Panc1 (cell line): ENCODE measurements at regions not wholly inside any gene's neighbourhood (a gene's known extent, or its start where the extent isn't known, plus 50 kb on each side); places are given as distances from the start of the nearest gene placed in this dataset.

Experiments used
- ATAC-seq: fragments of 200-7000 bp; cut with Tn5 transposase; 2 replicates; pipeline ENCODE4 v1.9.1; 2020; ENCODE audit warnings: mild to moderate bottlenecking, moderate library complexity
- BruUV-seq: library from RNA; stranded (reverse); fragments of 400-500 nt; replicated peaks from 2 replicates; lab custom pipeline; 2021; lab: Mats Ljungman, UMichigan
- CTCF ChIA-PET: fragments of 300-600 bp; sonication (Branson Sonifier 250); formaldehyde crosslinking; loops from one replicate; lab custom pipeline; 2022; ENCODE audit warnings: antibody characterized with exemption; lab: Charles Lee
- POLR2A ChIA-PET: fragments of 300-600 bp; sonication (Branson Sonifier 250); formaldehyde crosslinking; loops from one replicate; lab custom pipeline; 2022; ENCODE audit warnings: antibody characterized with exemption; lab: Charles Lee
- DNase-seq: peaks from one replicate; pipeline ENCODE4 v3.0.0-alpha.2; 2010; ENCODE audit warnings: low read depth, low spot score
- H3K27ac ChIP-seq: 2 replicates; pipeline ENCODE4 v1.5.1; 2011; ENCODE audit warnings: mild to moderate bottlenecking, low read length, inconsistent platforms
- H3K27me3 ChIP-seq: fragments of 200-500 bp; sonication (Bioruptor generic); 2 replicates; pipeline ENCODE4 v1.6.0; 2014; ENCODE audit warnings: low read length, inconsistent platforms; ENCODE audit not compliant: control insufficient read depth, insufficient read depth
- H3K36me3 ChIP-seq: fragments of 200-500 bp; sonication (Bioruptor generic); 2 replicates; pipeline ENCODE4 v1.5.1; 2014; ENCODE audit warnings: inconsistent platforms, mild to moderate bottlenecking, low read length, moderate library complexity; ENCODE audit not compliant: control insufficient read depth, insufficient read depth
- H3K4me1 ChIP-seq: 2 replicates; pipeline ENCODE4 v1.5.1; 2011; ENCODE audit warnings: inconsistent platforms, mild to moderate bottlenecking, low read length, moderate library complexity; ENCODE audit not compliant: control insufficient read depth, insufficient read depth
- H3K4me3 ChIP-seq, 2 experiments: 2 replicates each; pipeline ENCODE4 v1.5.1; 2011 to 2012; ENCODE audit warnings: low read depth in 2 of 2, low read length in 2 of 2, mild to moderate bottlenecking in 2 of 2, inconsistent platforms in 1 of 2, moderate library complexity in 1 of 2
- H3K9me3 ChIP-seq: fragments of 200-500 bp; sonication (Bioruptor generic); 2 replicates; pipeline ENCODE4 v1.5.1; 2014; ENCODE audit warnings: low read depth, mild to moderate bottlenecking, inconsistent platforms, low read length, moderate library complexity; ENCODE audit not compliant: control insufficient read depth, insufficient read depth
- CTCF ChIP-seq: fragments of 450-650 bp; IDR thresholded peaks from 2 replicates; pipeline ENCODE4 v1.5.1; 2017; ENCODE audit warnings: mild to moderate bottlenecking
- POLR2AphosphoS5 ChIP-seq: IDR thresholded peaks from 2 replicates; pipeline ENCODE4 v1.6.1; 2012; ENCODE audit warnings: mild to moderate bottlenecking, low read depth, low read length, moderate library complexity
- REST ChIP-seq, 2 experiments: IDR thresholded peaks; 2 replicates each; pipeline ENCODE4 v1.6.1; 2011 to 2012; ENCODE audit warnings: low read depth in 2 of 2, control low read depth in 1 of 2, low read length in 1 of 2, mild to moderate bottlenecking in 1 of 2, moderate library complexity in 1 of 2; ENCODE audit not compliant: insufficient read depth in 1 of 2
- SIN3A ChIP-seq: IDR thresholded peaks from 2 replicates; pipeline ENCODE4 v1.6.1; 2012; ENCODE audit warnings: low read depth, mild to moderate bottlenecking, low read length, moderate library complexity, borderline replicate concordance; ENCODE audit not compliant: insufficient read depth
- TCF7L2 ChIP-seq: IDR thresholded peaks from 2 replicates; pipeline ENCODE4 v1.6.1; 2011; ENCODE audit warnings: mild to moderate bottlenecking, low read depth, low read length, inconsistent platforms
- in situ Hi-C: cut with HindIII; loops from 2 replicates; pipeline ENCODE4 v1.10.0; 2016; ENCODE audit warnings: low sequenced_read_pairs, low pct_unique_long_range_greater_than_20kb
- intact Hi-C: fragments of 100-400 bp; cut with micrococcal nuclease; formaldehyde crosslinking; loops from one replicate; pipeline ENCODE4 v1.10.0; 2022; ENCODE audit not compliant: unreplicated experiment

- Histone ChIP-seq H3K36me3 (peaks cover 32% of the 10 kb centered on the region), H3K9me3 (no peaks in the 10 kb centered on the region), H3K27ac (peak overlapping the region; percentile 99), H3K4me1 (peaks cover 95% of the 10 kb centered on the region), H3K27me3 (no peaks in the 10 kb centered on the region), H3K4me3 (no peak overlapping the region)
- ATAC-seq (no peak), DNase-seq (peak; percentile 38)
- in situ Hi-C loops (no loop called here), intact Hi-C loops (no loop called here)
- CTCF ChIA-PET, result interaction anchor here (0.6 kb wide), 1 partner anchor 16 kb away, joined by 3 read pairs; no protein-coding TSS in a partner anchor
- POLR2A ChIA-PET, result interaction anchor here (1.0 kb wide), 1 partner anchor 128 kb away, joined by 3 read pairs; no protein-coding TSS in a partner anchor
- BruUV-seq, result TSS peak; percentile 4
- TF ChIP-seq TCF7L2, result no peak
These were observed 147.2 kb upstream of the KLF14 start for GRCh38 chr7:130881091-130881798.

GRCh38 chr7:130881799-130882141 is 147.8 kb upstream of the KLF14 start:
- peaks cover 34% of the 10 kb centered on the region for H3K36me3 ChIP-seq

GRCh38 chr7:130882396-130882795 is 148.4 kb upstream of the KLF14 start:
- no TSS peak for BruUV-seq
- H3K36me3 ChIP-seq, result peaks cover 30% of the 10 kb centered on the region
- in situ Hi-C loops, result no loop called here
- no peak for TF ChIP-seq TCF7L2
- no peak for TF ChIP-seq REST (IDR thresholded peaks at IDR 0.05; ENCODE audit: insufficient read depth in 1 of 2, low read depth in 2 of 2, low read length in 1 of 2)
- no peak for TF ChIP-seq SIN3A
- TF ChIP-seq POLR2AphosphoS5, result no peak
- no peak for TF ChIP-seq CTCF
- DNase-seq (peak; percentile 28), ATAC-seq (no peak)
- no peaks in the 10 kb centered on the region for H3K9me3 ChIP-seq
- H3K4me3 ChIP-seq, result no peak overlapping the region
- intact Hi-C loops, result no loop called here
- ChIA-PET CTCF (interaction anchor here (0.5 to 1.1 kb wide), 3 partner anchors 11 to 82 kb away, joined by 3 to 4 read pairs (median 4); no protein-coding TSS in a partner anchor), POLR2A (interaction anchor here (0.6 to 1.0 kb wide), 4 partner anchors 17 to 997 kb away, joined by 3 to 7 read pairs (median 3); no protein-coding TSS in a partner anchor)
- H3K4me1 ChIP-seq, result peaks cover 95% of the 10 kb centered on the region
- no peaks in the 10 kb centered on the region for H3K27me3 ChIP-seq
- H3K27ac ChIP-seq, result peak overlapping the region; percentile 99

More at GRCh38 chr7:130881799-130882141, 147.8 kb upstream of the KLF14 start:
- no peak overlapping the region for H3K4me3 ChIP-seq
- no peak for TF ChIP-seq TCF7L2
- TF ChIP-seq REST (IDR thresholded peaks at IDR 0.05; ENCODE audit: insufficient read depth in 1 of 2, low read depth in 2 of 2, low read length in 1 of 2), result no peak
- no peak for TF ChIP-seq SIN3A
- ChIA-PET CTCF (interaction anchor here (1.1 kb wide), 1 partner anchor 15 kb away, joined by 3 read pairs; no protein-coding TSS in a partner anchor), POLR2A (interaction anchor here (1.0 kb wide), 2 partner anchors 18 to 127 kb away, joined by 3 read pairs; no protein-coding TSS in a partner anchor)
- in situ Hi-C loops (no loop called here), intact Hi-C loops (no loop called here)
- no peak for DNase-seq
- H3K27ac ChIP-seq, result peak overlapping the region; percentile 99
- no peak for ATAC-seq
- H3K27me3 ChIP-seq, result no peaks in the 10 kb centered on the region
- H3K9me3 ChIP-seq, result no peaks in the 10 kb centered on the region
- no TSS peak for BruUV-seq
- peaks cover 95% of the 10 kb centered on the region for H3K4me1 ChIP-seq
